Colonic mucosa (tissue), 4 donors: ENCODE measurements at regions not wholly inside any gene's neighbourhood (a gene's known extent, or its start where the extent isn't known, plus 50 kb on each side); places are given as distances from the start of the nearest gene placed in this dataset.

Experiments
- DNase-seq: peaks from one replicate; pipeline ENCODE4 v3.0.0-alpha.2; 2020
- H3K27ac ChIP-seq: fragments of 200-600 bp; one replicate; pipeline ENCODE4 v1.8.0; 2021
- H3K27me3 ChIP-seq: fragments of 200-600 bp; one replicate; pipeline ENCODE4 v1.8.0; 2021
- H3K36me3 ChIP-seq: fragments of 200-600 bp; one replicate; pipeline ENCODE4 v1.8.0; 2021
- H3K4me1 ChIP-seq: fragments of 200-600 bp; one replicate; pipeline ENCODE4 v1.8.0; 2021; ENCODE audit warnings: mild to moderate bottlenecking
- H3K4me3 ChIP-seq: fragments of 200-600 bp; one replicate; pipeline ENCODE4 v1.8.0; 2021
- H3K9ac ChIP-seq, 2 donors: one replicate each; pipeline ENCODE4 v1.7.0; 2013; ENCODE audit warnings: control low read depth in 2 of 2, low read depth in 2 of 2, low read length in 2 of 2
- H3K9me3 ChIP-seq: fragments of 200-600 bp; one replicate; pipeline ENCODE4 v1.8.0; 2021
- CTCF ChIP-seq: fragments of 200-600 bp; IDR thresholded peaks from one replicate; pipeline ENCODE4 v1.8.0; 2022; ENCODE audit warnings: antibody characterized with exemption, mild to moderate bottlenecking
- intact Hi-C: fragments of 100-400 bp; cut with DNase I; formaldehyde crosslinking; loops from one replicate; pipeline ENCODE4 v1.14.1; 2022
- donor health status: healthy.
- donor health status: DM: no; HTN: no; CAD: no.
- donor health status: DM: no; HTN: no; CAD: no.

- H3K27me3 ChIP-seq, result no peaks in the 10 kb centered on the region
- DNase-seq, result no peak
- H3K4me3 ChIP-seq, result no peak overlapping the region
- intact Hi-C loops, result no loop called here
- H3K4me1 ChIP-seq, result no peaks in the 10 kb centered on the region
- H3K9ac ChIP-seq, result no peak overlapping the region
- no peak for TF ChIP-seq CTCF
- H3K36me3 ChIP-seq, result no peaks in the 10 kb centered on the region
- no peaks in the 10 kb centered on the region for H3K9me3 ChIP-seq
- H3K27ac ChIP-seq, result no peak overlapping the region
Measured at GRCh38 chr4:58767598-58767997, 1657.4 kb upstream of the IGFBP7 start.

- intact Hi-C loops, result no loop called here
- no peaks in the 10 kb centered on the region for H3K27me3 ChIP-seq
- H3K4me3 ChIP-seq, result no peak overlapping the region
- no peak for TF ChIP-seq CTCF
- no peak for DNase-seq
- H3K27ac ChIP-seq, result no peak overlapping the region
- no peaks in the 10 kb centered on the region for H3K36me3 ChIP-seq
- no peaks in the 10 kb centered on the region for H3K9me3 ChIP-seq
- H3K4me1 ChIP-seq, result no peaks in the 10 kb centered on the region
- H3K9ac ChIP-seq, result no peak overlapping the region
Measured at GRCh38 chr4:58766763-58767162, 1656.6 kb upstream of the IGFBP7 start.

DNA sequence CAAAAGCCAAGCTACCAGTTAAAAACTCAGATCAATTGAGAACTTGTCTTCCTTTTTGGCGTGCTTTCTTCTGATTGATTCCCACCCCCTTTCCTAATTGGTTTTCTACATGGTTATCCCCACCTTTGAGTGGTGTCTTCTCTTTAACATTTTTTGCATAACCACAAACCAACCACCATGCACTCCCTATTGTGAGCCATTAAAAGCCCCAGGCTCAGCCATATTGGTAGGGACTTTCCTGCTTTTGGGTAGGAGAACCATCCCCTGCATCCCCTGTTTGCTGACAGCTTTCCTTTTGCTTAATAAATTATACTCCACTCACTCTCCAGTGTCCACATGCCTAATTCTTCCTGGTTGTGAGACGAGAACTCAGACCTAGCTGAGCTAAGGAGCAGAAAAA, 1651.4 kb upstream of the IGFBP7 start:
- H3K27me3 ChIP-seq, result no peaks in the 10 kb centered on the region
- no peak for DNase-seq
- TF ChIP-seq CTCF, result no peak
- no peaks in the 10 kb centered on the region for H3K36me3 ChIP-seq
- H3K9ac ChIP-seq, result no peak overlapping the region
- H3K27ac ChIP-seq, result no peak overlapping the region
- no peaks in the 10 kb centered on the region for H3K9me3 ChIP-seq
- no peaks in the 10 kb centered on the region for H3K4me1 ChIP-seq
- intact Hi-C loops, result no loop called here
- no peak overlapping the region for H3K4me3 ChIP-seq

DNA sequence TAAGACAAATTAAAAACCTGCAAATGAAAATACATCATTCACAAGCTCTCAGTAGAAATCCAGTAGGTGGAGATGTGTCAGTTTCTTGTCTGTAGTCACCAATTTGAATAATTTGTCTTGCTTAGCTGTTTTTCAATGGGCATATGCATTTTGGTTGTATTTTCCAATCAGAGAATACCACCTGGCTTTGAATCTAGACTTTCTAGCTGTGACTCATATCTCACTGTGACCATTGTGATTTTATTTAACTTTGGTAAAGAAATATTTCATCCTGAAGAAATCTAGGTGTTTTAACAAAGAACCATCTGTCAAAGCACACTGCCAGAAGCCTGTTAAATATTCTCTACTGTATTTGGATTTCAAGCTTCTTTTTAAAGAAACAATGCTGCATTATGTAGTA, 1650.6 kb upstream of the IGFBP7 start:
- intact Hi-C loops, result no loop called here
- no peak for DNase-seq
- no peak for TF ChIP-seq CTCF
- Histone ChIP-seq H3K9ac (no peak overlapping the region), H3K27me3 (no peaks in the 10 kb centered on the region), H3K36me3 (no peaks in the 10 kb centered on the region), H3K4me1 (no peaks in the 10 kb centered on the region), H3K4me3 (no peak overlapping the region), H3K9me3 (no peaks in the 10 kb centered on the region), H3K27ac (no peak overlapping the region)

GRCh38 chr4:58760100-58760499, 1649.9 kb upstream of the IGFBP7 start:
- DNase-seq, result no peak
- no peak overlapping the region for H3K9ac ChIP-seq
- no peaks in the 10 kb centered on the region for H3K27me3 ChIP-seq
- intact Hi-C loops, result no loop called here
- no peak for TF ChIP-seq CTCF
- H3K4me1 ChIP-seq, result no peaks in the 10 kb centered on the region
- H3K36me3 ChIP-seq, result no peaks in the 10 kb centered on the region
- H3K9me3 ChIP-seq, result no peaks in the 10 kb centered on the region
- H3K4me3 ChIP-seq, result no peak overlapping the region
- H3K27ac ChIP-seq, result no peak overlapping the region

- Histone ChIP-seq H3K27me3 (no peaks in the 10 kb centered on the region), H3K9me3 (no peaks in the 10 kb centered on the region), H3K36me3 (no peaks in the 10 kb centered on the region), H3K4me3 (no peak overlapping the region), H3K27ac (no peak overlapping the region), H3K9ac (no peak overlapping the region), H3K4me1 (no peaks in the 10 kb centered on the region)
- peak; percentile 87 for DNase-seq
- intact Hi-C loops, result no loop called here
- TF ChIP-seq CTCF, result no peak
Measured at GRCh38 chr4:58749206-58749605, 1639.0 kb upstream of the IGFBP7 start.
